ENCODE measurements at regions not wholly inside any gene's neighbourhood (a gene's known extent, or its start where the extent isn't known, plus 50 kb on each side); places are given as distances from the start of the nearest gene placed in this dataset.

DNA sequence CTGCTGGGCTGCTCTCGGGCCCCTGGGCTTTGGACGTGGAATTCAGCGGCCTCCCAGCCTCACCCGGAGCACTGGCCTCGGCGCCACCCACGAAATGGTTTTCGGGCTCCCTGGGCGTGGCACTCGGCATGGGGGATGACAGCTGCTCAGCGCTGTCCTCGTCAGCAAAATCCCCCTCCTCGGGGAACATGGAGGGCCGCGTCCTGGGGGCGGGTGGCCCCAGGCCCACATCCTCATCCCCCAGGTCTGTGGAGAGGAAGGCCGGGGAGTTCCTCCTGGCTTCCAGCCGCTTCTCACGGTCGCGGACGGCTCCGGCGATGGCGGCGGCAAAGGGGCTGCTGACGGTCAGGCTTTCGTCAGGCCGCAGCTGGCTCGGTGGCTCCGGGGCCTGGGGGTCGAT is 88.4 kb downstream of the CTTN start:
- no peak for DNase-seq (ENCODE audit: low read depth, low spot score)

- DNase-seq (ENCODE audit: low read depth, low spot score) = no peak
Measured at GRCh38 chr11:70487160-70487559, 88.8 kb downstream of the CTTN start.

DNA sequence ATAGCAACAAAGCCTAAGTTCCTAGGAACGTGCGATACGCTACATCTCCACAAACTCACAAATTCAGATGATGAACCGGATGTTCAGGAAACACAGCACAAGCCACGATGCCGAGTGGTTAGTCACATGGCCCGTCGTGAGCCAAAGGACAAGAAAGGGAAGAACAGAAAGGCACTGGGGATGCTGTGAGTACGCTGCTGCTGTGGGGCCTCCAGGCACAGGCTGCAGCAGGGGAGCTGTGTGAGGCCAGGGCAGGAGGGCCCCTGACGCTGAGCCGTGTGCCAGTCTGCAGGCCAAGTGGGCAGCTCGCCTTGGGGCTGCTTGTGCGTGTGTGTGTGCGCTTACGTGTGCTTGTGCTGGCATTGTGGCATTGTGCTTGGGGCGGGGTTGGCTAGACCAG is 89.4 kb downstream of the CTTN start:
- DNase-seq (ENCODE audit: low read depth, low spot score) = no peak

DNA sequence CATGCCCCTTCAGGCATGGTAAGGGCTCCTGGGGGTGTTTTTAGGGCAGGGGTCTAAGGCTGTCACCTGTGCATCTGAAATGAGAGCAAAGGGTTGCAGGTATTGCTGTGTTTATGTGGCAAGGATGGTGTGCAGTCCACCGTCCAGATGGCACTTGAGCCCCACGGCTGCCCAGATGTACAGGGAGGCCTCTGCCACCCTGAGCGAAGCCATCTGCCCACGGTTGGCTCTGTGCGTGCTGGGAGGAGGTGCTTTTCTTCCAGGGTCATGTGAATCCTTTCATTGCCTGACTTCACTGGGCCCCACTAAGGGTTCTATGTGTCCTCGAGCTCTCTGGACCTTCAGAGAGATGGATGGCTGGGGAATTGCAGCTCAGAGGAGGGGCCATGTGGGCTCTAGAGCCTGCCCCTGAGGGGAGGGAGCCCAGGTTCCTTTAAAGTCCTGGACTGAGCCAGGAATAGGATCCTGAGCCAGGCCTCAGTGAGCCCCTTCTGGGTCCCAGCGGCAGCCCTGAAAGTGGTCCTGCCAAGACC is 89.9 kb downstream of the CTTN start:
- no peak for DNase-seq (ENCODE audit: low read depth, low spot score)

GRCh38 chr11:70489276-70489675 is 90.9 kb downstream of the CTTN start:
- DNase-seq (ENCODE audit: low read depth, low spot score) = no peak

DNA sequence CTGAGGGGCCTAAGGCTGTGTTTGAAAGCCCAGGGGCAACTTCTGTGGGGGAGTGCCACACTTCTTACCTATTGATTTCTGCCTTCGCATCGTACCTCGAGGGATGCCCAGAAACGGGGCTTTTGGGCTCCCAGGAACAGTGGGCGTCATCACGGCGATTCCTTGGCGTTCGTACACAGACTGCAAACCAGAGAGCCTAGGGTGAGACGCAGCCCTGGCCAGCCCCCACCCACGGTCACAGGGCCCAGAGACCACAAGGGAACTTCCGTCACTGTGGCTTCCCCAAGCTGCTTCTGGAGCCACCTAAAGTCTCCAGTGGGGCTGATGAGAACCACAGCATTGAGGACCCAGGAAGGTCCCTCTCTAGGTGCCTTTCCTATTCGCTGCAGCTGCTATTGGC is 91.9 kb downstream of the CTTN start:
- DNase-seq (ENCODE audit: low read depth, low spot score) = no peak

DNA sequence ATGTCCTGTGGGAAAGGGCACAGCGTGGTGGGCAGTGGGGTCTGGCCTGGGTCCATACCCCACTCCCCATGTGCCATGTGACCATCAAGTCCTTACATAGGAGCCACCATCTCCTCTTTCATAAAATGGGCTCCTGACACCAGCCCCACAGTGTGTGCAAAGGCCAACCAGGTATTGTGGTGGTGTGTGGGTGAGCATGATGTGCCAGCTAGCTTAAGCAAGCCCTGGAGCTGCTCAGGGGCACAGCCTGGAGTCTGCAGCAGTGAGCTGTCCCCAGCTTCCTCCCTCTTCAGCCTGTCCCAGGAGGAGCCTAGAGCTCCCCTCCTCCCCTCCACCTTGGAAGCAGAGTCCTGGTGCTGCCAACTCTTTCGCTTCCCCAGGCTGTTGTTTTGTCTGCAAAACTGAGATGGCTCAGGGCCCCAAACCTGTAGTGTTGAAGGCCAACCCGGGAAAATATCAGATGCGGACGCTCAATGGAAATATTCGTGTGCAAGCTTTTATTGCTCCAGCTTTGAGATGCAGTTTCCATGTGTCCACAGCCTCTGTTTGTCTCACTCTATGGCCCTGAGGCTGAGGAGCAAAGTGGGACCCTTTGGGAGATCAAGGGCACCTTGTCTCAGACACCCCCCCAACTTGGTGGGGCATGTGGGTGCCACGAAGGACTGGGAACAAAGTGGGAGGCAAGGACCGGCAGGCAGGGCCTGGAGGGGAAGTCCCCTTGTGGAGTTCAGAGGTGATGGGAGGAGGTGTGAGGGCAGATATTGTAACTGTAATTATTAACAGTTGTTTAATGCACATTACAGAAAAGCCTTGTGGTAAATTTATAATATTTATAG is 92.6 kb downstream of the CTTN start:
- no peak for DNase-seq (ENCODE audit: low read depth, low spot score)

DNA sequence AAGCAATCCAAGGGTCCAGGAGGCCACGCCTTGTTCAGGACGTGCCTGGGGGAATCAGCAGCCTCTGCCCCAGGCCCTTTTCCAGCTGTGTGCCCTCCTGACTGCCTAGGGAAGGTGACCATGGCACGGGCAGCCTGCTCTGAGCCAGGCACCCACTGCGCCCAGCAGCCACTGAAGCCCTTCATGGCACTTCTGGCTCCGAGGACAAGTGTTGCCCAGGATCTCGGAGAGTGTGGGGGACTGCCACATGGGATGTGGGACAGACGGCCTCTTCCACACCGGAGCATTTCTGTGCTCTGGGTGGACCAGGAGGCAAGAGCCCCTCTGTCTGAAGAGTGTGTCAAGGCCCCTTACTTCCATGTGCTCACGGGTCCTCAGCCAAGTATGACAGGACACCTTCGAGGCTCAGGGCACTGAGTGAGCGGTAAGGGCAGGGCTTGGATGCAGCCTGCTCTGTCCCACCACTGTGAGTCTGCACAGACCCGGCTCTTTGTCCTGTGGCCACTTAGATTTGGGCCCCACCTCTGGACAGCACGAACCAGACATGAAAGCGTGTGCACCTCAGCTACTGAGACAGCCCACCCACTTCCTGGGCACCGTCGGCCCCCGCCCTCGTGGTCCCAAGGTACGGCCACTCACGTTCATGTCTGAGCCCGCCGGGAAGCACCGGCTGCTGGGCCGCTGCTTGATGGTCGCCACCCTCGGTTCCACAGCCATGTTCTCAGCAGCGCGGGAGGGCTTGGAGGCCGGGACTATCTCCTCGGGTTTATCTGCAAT is 93.6 kb downstream of the CTTN start:
- DNase-seq (ENCODE audit: low read depth, low spot score) = no peak

GRCh38 chr11:70493089-70493474 is 94.8 kb downstream of the CTTN start:
- no peak for DNase-seq (ENCODE audit: low read depth, low spot score)

- DNase-seq (ENCODE audit: low read depth, low spot score) = no peak
Measured at GRCh38 chr11:70493891-70494290, 95.6 kb downstream of the CTTN start.

DNA sequence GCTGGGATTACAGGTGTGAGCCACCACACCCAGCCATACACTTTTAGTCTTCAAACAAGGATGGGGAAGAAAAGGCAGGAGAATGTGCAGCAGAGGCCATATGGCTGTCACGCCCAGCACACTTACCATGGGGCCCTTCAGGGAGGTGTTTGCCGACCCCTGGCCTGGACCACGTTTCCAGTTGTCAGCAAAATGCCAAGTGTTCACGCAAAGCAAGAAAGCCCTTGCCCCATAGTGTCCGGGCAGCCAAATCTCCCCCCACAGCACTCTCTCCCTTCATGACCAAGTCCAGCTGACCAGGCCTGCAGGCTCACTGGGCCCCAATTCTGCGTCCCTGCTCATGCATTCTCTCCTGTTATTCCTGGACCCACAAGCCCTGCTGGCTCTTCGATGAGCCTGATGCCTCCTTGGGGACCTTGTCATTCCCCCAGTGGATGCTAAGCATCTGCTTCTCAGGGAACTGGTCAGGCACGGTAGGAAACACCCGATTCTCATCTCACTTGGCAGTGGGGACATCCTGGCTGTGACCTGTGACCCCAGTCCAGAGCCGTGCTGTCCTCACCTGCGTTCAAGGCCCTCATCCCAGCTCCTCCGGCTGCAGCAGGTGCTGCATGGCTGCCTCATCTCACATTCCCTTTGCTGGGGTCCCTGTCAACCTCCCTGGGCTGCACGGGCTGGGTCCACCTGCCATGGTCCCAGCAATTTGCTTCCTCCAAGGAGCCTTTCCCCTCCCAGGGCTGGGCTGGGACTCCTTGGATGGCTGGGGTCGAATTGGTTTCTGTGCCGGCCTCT is 96.4 kb downstream of the CTTN start:
- DNase-seq (ENCODE audit: low read depth, low spot score) = no peak

- DNase-seq (ENCODE audit: low read depth, low spot score) = no peak
Measured at GRCh38 chr11:70495351-70496310, 97.3 kb downstream of the CTTN start.

GRCh38 chr11:70496591-70497535 is 98.5 kb downstream of the CTTN start:
- no peak for DNase-seq (ENCODE audit: low read depth, low spot score)

- DNase-seq (ENCODE audit: low read depth, low spot score) = no peak
Measured at GRCh38 chr11:70497536-70498075, 99.3 kb downstream of the CTTN start.

DNA sequence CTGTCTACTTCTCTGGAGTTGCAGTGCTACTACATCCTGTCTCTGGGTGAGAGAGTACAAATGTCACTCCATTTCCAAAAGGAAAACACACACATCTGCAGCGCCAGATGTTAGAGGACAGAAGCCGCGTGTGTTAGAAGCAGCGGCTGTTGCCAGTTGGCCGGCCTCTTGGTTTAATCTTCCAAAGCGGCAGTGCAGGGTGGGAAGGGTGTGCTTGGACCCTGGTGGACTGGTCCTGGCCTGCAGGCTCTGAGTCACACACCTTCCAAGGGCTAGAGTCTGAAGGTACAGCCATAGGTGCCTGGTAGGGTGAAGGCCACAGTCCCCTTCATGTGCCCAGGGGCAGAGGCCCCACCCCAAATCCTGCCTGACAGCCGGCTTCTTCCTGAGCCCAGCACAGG is 99.8 kb downstream of the CTTN start:
- DNase-seq (ENCODE audit: low read depth, low spot score) = no peak

- DNase-seq (ENCODE audit: low read depth, low spot score) = no peak
Measured at GRCh38 chr11:70498976-70499801, 100.9 kb downstream of the CTTN start.

DNA sequence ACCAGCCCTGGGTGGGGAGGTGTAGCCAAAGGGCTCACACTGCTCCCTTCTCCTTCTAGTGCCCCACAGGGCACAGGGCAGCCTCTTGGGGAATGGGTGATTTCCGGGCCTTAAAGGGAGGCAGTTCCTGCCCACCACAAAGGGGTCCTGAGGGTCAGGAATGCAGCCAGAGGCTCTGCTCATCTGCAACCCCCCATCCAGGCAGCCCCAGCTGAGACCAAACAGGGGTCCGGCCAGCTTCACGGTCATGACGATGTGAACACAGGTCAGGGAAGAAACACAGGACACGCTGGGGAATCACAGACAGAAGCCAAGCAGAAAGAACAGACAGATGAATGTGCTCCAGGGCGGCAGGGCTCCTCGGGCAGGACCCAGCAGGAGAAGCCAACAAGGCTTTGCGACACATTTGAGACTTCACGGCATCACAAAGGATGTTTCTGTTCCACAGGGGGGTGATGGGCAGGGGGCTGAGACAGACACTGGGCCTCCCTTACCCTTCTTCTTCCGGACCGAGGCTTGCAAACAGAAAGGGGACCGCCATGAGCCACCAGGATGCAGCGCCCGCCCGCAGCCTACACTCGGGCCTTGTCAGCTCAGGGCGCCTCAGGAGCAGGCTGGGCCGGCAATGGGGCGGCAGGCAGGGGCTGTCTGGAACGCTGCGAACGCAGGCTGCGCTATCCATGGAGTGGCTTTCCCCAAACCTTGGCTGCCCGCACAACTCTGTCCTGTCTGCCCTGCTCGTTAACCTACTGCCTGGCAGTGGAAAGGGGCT is 101.9 kb downstream of the CTTN start:
- no peak for DNase-seq (ENCODE audit: low read depth, low spot score)
